NB4 (cell line): ENCODE measurements at regions not wholly inside any gene's neighbourhood (a gene's known extent, or its start where the extent isn't known, plus 50 kb on each side); places are given as distances from the start of the nearest gene placed in this dataset.

Experiments used
- MYC ChIP-seq: IDR thresholded peaks from 2 replicates; pipeline ENCODE4 v1.6.1; 2011; ENCODE audit warnings: low read depth, low read length
- POLR2A ChIP-seq: IDR thresholded peaks from 2 replicates; pipeline ENCODE4 v1.6.1; 2011; ENCODE audit warnings: mild to moderate bottlenecking; ENCODE audit not compliant: insufficient read length; ENCODE audit errors: extremely low read depth
- TF ChIP-seq, protein P1 (sequence below): IDR thresholded peaks from one replicate; pipeline ENCODE4 v1.5.1; 2012; ENCODE audit warnings: low read depth, low read length
- TF ChIP-seq, protein P2 (sequence below): IDR thresholded peaks from 2 replicates; pipeline ENCODE4 v1.6.1; 2011; ENCODE audit warnings: low read depth, low read length

- TF ChIP-seq, protein P1, sequence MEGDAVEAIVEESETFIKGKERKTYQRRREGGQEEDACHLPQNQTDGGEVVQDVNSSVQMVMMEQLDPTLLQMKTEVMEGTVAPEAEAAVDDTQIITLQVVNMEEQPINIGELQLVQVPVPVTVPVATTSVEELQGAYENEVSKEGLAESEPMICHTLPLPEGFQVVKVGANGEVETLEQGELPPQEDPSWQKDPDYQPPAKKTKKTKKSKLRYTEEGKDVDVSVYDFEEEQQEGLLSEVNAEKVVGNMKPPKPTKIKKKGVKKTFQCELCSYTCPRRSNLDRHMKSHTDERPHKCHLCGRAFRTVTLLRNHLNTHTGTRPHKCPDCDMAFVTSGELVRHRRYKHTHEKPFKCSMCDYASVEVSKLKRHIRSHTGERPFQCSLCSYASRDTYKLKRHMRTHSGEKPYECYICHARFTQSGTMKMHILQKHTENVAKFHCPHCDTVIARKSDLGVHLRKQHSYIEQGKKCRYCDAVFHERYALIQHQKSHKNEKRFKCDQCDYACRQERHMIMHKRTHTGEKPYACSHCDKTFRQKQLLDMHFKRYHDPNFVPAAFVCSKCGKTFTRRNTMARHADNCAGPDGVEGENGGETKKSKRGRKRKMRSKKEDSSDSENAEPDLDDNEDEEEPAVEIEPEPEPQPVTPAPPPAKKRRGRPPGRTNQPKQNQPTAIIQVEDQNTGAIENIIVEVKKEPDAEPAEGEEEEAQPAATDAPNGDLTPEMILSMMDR, result no peak
- TF ChIP-seq POLR2A (no peak), MYC (no peak)
- TF ChIP-seq, protein P2, sequence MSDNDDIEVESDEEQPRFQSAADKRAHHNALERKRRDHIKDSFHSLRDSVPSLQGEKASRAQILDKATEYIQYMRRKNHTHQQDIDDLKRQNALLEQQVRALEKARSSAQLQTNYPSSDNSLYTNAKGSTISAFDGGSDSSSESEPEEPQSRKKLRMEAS, result no peak
Observed at GRCh38 chr6:144769142-144769541, 484.0 kb downstream of the UTRN start.
